SK-N-SH treated with all-trans-retinoic acid at 6 μM for 48 hours (cell line): ENCODE measurements at regions not wholly inside any gene's neighbourhood (a gene's known extent, or its start where the extent isn't known, plus 50 kb on each side); places are given as distances from the start of the nearest gene placed in this dataset.

Experiments used
- BACH2 ChIP-seq: fragments of 250-450 bp; sonication (Bioruptor Pico); IDR thresholded peaks from 2 replicates; pipeline ENCODE4 v1.9.0; 2021; ENCODE audit warnings: mild to moderate bottlenecking, borderline replicate concordance
- CSDC2 ChIP-seq: fragments of 250-450 bp; sonication (Bioruptor Pico); IDR thresholded peaks from 2 replicates; pipeline ENCODE4 v1.5.0; 2020; ENCODE audit warnings: mild to moderate bottlenecking, moderate library complexity
- PATZ1 ChIP-seq: fragments of 250-450 bp; sonication (Bioruptor Pico); IDR thresholded peaks from 2 replicates; pipeline ENCODE4 v1.8.0; 2020; ENCODE audit warnings: mild to moderate bottlenecking, moderate library complexity, borderline replicate concordance
- RARB ChIP-seq: fragments of 250-450 bp; sonication (Bioruptor Pico); IDR thresholded peaks from 2 replicates; pipeline ENCODE4 v1.8.0; 2021; ENCODE audit warnings: mild to moderate bottlenecking, moderate library complexity
- ZFP3 ChIP-seq: fragments of 250-450 bp; sonication (Bioruptor Pico); IDR thresholded peaks from 2 replicates; pipeline ENCODE4 v1.5.0; 2020; ENCODE audit warnings: mild to moderate bottlenecking, moderate library complexity
- ZNF565 ChIP-seq: fragments of 450-650 bp; formaldehyde crosslinking; conservative IDR thresholded peaks from 2 replicates; pipeline ENCODE4 v1.5.0; 2020; ENCODE audit warnings: low read depth, mild to moderate bottlenecking, moderate library complexity
- ZNF8 ChIP-seq: fragments of 450-650 bp; formaldehyde crosslinking; IDR thresholded peaks from 2 replicates; pipeline ENCODE4 v1.5.0; 2020; ENCODE audit warnings: mild to moderate bottlenecking, moderate library complexity
- TF ChIP-seq, protein P1 (sequence below): fragments of 250-450 bp; sonication (Bioruptor Pico); IDR thresholded peaks from 2 replicates; pipeline ENCODE4 v1.5.1; 2020; ENCODE audit warnings: low read depth, mild to moderate bottlenecking, moderate library complexity

GRCh38 chr4:128481752-128482480, 194.3 kb upstream of the PGRMC2 start:
- TF ChIP-seq PATZ1 (CRISPR knock-in tag) (no peak), CSDC2 (no peak), ZFP3 (CRISPR knock-in tag) (no peak), RARB (CRISPR knock-in tag) (no peak), ZNF565 (CRISPR knock-in tag) (no peak), BACH2 (CRISPR knock-in tag) (no peak), ZNF8 (CRISPR knock-in tag) (no peak)
- TF ChIP-seq, protein P1, sequence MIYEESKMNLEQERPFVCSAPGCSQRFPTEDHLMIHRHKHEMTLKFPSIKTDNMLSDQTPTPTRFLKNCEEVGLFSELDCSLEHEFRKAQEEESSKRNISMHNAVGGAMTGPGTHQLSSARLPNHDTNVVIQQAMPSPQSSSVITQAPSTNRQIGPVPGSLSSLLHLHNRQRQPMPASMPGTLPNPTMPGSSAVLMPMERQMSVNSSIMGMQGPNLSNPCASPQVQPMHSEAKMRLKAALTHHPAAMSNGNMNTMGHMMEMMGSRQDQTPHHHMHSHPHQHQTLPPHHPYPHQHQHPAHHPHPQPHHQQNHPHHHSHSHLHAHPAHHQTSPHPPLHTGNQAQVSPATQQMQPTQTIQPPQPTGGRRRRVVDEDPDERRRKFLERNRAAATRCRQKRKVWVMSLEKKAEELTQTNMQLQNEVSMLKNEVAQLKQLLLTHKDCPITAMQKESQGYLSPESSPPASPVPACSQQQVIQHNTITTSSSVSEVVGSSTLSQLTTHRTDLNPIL = no peak
